ENCODE measurements at regions not wholly inside any gene's neighbourhood (a gene's known extent, or its start where the extent isn't known, plus 50 kb on each side); places are given as distances from the start of the nearest gene placed in this dataset.

DNA sequence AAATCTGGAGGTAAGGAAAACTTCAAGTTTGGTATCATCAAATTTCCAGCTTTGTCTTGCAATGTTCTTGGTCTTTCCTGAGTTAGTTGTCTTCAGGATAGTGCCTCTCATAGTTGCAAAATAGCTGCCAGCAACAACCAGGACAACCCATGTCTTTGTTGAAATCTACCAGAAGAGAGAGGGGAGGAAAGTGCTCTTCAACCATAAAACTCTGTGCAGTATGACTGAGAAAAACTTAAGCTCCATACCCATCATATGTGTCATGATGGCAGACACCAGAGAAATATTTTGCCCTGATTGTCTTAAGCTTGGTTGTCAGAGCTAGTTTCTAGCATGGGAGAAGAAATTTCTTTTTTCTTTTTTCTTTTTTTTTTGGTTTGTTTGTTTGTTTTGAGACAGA is 103.3 kb downstream of the SPRY2 start:
- DNase-seq (ENCODE audit: low read depth in 2 of 2, low spot score in 1 of 2), result no peak

DNA sequence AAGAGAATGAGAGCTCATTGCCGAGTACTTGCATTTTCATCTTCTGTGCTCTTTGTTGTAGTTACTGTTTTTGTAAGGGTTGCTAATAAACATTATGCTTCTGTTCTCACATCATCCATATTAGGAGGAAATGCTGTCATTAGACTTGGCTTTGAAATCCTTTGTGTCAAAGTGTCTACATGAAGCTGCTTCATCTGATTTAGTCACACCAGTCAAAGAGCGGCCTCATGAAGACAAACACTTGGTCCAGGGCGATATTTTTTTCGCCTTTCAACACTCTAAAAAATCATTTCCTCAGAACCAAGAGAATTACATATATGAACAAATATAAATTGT is 105.0 kb downstream of the SPRY2 start:
- no peak for DNase-seq (ENCODE audit: low read depth in 2 of 2, low spot score in 1 of 2)

DNA sequence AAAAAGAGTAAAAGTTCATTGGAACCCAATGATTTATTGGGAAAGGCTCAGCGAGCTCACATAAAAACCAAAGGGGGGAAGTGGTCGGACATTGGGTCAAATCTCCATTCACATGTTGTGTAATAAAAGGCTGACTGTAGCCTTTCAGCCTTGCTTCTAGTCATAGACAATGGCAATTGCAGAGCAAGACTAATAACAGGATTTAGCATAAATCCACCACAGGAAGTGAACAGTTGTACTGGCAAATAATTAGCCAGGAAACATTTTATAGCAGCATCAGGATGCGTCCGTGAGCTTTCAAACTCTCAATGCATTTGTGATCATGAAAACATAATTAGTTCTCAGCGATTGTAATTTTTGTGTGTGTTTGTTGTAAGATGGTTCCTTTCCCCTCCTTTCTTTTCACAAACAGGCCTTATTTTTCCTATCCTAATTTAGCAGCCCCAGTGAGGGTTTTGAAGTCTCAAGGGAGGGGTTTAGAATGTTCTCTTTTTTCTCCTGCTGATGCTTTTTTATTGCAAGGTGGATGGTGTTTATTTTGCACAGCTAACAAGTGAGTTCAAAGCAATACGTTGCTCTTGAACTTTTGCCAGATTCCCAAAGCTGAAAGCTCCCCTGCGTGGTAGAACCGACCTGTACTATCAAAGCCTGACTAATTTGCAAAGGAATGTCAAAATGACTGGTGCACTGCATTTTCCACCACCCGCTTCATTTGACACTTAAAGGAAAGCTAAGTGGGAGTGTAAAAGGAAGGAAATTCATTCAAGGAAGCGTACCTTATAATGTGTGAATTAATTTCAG is 105.6 kb downstream of the SPRY2 start:
- DNase-seq (ENCODE audit: low read depth in 2 of 2, low spot score in 1 of 2), result no peak

DNA sequence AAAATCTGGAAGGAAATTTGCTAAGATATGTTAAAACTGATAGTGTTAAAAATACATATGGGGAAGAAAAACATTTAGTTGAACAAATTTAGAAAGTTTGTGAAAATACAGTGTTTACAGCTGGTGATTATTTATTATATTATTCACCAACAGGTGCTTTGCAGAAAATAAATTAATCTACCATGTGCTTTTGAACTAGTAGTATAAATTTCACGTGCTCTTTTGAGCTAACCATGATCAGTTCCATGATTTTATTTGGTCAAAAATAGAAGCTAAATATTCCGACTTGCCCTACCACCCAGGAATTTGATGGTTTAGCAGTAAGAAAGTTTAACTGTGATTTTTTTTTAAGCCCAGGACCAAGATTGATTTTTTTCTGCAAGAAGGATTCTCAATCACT is 113.3 kb downstream of the SPRY2 start:
- no peak for DNase-seq (ENCODE audit: low read depth in 2 of 2, low spot score in 1 of 2)

DNA sequence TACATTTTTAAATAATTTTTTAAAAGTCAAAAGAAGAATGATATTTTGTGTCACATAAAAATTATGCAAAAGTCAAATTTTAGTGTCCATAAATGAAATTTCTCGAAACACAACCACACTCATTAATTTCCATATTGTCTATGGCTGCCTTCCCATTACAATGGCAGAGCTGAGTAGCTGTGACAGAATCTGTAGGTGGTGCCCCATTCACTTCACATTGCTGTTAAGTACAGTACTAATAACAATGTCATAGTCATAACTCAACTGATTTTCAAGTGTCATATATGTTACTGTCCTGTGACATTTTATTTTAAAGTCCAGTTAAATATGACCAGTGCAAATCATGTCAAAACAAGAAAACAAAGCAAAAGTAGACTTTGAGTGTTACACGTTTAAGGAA is 114.3 kb downstream of the SPRY2 start:
- DNase-seq (ENCODE audit: low read depth in 2 of 2, low spot score in 1 of 2), result no peak

DNA sequence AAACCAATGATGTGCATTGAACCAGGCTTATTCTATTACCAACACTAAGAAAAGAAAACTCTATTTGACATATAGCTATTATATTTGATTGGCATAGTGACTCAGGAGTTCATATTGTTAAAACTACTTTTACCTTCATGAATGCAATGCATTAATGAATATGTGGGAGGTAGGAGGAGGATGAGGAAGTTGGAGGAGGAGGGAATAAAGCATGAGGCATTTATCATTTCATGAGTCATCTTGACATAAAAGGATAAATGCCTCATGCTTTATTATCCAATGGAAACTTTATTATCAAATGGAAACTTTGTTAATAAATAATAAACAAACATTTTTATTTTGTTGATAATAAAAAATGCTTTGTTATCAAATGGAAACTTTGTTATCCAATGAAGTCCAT is 116.5 kb downstream of the SPRY2 start:
- no peak for DNase-seq (ENCODE audit: low read depth in 2 of 2, low spot score in 1 of 2)

DNA sequence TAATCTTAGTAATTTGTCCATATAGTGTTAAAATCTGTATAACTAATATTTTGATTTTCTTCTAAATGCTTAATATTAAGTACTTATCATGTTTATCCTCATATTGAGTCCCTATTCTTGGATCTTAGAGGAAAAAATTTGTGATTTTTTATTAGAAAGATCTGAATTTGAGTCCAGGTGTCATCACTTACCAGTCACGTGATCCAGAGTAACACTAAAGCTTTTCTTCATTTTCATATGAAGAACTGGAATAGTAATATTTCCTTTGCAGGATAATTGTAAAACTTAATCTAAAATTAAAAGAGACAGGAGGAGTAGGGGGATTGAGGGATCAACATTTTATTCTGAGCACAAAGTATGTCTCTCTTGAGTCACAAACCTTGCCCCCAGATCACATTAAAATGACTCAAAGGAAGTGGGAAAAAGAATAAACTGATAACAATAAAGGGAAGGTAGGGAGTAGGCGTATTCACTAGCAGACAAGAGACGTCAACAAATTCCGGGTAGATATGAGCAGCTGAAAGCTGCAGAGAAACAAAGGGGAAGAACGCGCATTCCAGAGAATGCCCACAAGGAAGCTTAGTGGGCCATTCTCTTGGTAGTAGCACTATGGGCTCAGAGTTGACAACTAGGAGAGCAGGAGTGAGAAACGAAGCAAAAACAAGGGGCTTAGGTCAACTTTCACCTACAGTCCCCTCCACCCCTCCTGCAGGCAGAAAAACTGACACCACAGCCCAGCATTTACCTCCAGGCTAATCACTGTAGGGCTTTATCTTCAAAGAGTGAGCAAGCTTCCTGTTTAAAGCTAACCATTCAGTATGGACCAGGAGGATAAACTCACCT is 123.1 kb downstream of the SPRY2 start:
- no peak for DNase-seq (ENCODE audit: low read depth in 2 of 2, low spot score in 1 of 2)

DNA sequence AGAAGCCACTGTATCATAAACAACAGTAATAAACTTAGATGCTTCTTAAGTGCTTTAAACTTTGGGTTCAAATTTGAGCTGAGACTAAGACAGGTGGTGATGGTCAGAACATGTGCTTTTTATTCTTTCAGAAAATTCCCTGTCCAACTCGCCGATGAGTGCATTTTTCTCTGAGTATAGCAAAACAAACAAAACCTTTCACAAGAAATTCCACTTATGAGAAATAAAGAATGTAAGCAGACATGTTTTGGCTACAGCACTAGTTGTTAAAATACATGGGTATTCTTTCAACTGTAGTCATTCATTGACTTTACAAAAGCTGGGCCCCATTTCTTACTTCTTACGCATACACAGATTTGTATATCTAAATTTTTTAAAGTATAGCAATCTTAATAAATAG is 125.6 kb downstream of the SPRY2 start:
- no peak for DNase-seq (ENCODE audit: low read depth in 2 of 2, low spot score in 1 of 2)

DNA sequence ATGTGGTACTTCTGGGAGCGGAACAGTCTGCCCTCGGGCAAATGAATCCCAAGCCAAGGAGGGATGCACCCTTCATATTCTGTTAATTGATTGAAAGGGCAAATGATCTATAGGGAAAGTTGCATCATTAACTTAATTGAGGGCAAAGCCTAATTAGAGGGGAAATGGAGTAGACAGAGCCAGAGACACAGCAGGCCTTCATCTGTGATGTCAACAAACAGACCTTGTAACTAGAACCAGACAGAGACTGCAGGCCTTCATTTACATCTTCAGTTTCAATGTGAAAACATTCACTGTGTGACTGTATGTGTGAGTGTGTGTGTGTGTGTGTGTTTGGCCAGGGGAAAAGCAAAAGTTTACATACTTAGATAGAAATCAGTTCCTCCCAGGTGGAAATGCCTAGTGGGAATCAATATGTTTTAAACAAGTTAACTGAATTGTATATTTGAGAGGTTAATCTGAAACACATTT is 126.4 kb downstream of the SPRY2 start:
- no peak for DNase-seq (ENCODE audit: low read depth in 2 of 2, low spot score in 1 of 2)

DNA sequence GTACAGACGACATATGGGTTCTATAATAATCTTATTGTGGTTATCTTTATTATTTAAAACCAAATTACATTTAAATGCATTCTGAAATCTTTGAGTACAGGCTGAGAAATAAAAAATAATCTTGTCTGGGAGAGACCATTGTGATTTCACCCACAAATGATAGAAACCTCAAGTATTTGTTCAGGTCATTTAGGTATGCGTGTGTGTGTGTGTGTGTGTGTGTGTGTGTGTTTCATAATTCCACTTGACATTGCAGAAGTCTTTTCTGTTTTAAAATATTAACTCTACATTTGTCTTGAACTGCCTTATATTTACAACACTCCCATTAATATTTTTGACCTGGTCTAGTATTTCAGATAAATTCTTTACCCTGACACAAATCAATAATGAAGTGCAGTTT is 126.9 kb downstream of the SPRY2 start:
- DNase-seq (ENCODE audit: low read depth in 2 of 2, low spot score in 1 of 2), result no peak

DNA sequence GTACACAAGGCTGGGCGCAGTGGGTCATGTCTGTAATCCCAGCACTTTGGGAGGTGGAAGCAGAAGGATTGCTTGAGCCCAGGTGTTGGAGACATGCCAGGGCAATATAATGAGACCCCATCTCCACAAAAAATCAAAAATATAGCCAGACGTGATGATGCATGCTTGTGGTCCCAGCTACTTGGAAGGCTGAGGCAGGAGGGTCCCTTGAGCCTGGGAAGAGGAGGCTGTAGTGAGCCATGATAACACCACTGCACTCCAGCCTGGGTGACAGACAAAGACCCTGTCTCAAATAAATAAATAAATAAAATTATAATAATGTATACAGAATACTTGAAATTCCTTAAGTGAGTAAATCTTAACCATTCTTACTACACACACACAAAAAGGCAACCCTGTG is 127.7 kb downstream of the SPRY2 start:
- no peak for DNase-seq (ENCODE audit: low read depth in 2 of 2, low spot score in 1 of 2)

DNA sequence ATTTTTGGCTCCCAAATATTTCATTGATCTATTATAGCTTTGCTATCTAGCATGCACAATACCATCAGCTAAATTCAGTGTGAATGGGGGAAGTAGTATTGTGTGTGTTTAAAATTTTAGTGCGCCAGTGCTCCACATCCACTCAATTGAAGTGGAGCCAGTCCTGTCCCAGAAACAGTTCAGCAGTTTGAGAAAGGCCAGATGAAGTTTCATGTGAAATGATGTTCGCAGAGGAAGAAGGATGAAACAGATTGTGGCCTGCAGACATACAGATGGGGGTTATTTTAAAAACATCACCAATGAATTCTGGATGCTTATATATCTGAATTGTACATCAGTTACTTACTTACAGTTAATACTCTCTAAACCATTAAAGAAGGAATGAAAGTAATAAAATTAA is 129.4 kb downstream of the SPRY2 start:
- no peak for DNase-seq (ENCODE audit: low read depth in 2 of 2, low spot score in 1 of 2)

DNA sequence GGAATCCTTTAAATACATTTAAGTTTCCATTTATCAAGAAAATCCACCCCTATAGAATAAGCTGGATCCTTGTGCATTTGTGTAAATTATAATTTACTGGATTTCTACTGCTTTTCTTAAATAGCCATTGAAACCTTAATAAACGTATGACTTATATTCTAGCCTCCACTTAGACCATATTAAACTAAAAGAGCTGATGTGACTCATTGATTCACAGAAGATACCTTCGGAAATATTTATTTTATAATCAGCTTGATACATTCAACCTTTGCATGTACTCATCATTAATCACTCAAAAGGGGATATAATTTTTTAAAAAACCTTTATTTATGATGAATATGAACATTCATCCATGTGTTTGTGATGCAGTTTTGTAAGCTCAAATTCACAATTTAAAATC is 136.3 kb downstream of the SPRY2 start:
- DNase-seq (ENCODE audit: low read depth in 2 of 2, low spot score in 1 of 2), result no peak

DNA sequence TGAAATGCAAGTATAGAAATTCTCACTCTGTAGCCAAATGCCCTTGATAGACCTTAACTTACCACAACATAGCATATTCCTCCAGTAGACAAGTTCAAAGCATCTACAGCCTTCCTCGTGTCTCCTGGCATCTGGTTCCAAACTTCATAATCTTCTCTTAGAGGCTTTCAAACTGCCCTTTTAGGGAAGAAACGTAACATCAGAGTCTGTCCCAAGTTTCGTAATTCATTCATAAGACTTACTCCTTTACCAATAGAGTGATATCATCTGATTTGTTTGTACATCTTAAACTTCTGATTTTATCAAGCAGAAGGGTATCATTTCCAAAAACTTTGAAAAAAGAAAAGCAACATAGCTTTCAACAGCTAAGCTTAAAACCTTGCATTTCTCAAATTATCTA is 137.4 kb downstream of the SPRY2 start:
- no peak for DNase-seq (ENCODE audit: low read depth in 2 of 2, low spot score in 1 of 2)

DNA sequence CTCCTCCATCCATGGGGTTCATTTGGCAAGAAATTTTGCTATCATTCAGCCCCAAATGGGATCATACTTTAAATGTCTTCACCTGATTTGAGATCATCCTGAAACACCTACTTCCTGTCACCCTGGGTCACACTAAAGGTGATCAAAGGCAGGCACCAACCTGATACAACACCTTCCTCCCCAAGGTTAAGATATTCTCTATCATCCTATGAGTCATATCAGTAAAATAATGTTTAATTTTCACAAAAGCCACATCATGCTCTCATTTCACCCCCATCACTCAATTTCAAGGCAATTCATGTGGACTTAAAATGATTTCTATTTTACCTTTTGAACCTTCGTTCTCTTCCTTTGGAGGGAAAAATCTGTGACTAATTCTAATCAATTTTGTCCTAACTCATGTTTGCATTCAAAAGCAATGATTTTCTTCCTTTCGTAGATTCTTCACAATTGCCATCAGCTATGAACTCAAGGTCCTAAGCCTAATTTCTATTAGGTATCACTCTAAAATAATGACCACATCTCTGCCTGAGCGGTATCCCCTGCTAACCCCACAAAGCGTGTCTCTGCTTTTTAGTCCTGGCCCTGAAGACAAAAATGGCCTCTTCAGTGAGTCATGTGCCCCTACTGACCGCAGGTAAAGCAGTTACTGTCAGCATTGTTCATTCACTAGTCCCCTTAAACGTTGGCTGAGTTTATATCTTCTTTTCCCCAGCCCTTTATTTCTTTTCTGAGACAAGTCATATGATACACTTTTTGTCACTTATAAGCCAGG is 139.0 kb downstream of the SPRY2 start:
- DNase-seq (ENCODE audit: low read depth in 2 of 2, low spot score in 1 of 2), result no peak

DNA sequence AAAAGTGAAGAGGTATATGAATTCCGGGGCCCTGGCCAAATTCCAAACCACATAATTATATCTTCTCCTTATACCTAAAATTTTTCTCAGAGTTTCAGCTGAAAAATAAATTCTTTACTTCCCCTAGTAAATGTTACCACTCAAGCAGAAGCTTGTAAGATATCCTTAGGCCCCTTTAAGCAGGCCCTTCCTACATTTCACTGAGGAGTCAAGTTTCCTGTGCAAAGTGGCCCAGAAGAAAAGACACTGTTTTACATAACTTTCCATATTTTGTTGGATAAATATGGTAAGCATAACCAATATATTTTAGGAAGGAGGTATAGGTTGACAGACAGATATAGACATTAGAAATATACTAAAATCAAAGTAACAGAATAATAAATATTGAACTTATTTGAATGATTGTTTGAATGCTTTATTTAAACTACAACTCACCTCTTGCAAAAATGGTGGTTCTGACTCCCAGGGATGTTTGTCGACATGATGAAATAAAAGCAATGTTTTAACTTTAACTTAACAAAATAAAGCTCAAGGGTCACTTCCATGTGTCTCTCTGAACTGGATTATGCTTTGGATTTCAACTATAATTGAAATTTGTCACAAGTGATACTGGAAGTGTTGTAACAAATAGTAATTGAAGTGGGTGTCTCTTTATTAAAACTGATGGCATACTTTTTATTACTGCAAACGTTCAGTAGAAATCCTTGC is 141.2 kb downstream of the SPRY2 start:
- DNase-seq (ENCODE audit: low read depth in 2 of 2, low spot score in 1 of 2), result no peak

DNA sequence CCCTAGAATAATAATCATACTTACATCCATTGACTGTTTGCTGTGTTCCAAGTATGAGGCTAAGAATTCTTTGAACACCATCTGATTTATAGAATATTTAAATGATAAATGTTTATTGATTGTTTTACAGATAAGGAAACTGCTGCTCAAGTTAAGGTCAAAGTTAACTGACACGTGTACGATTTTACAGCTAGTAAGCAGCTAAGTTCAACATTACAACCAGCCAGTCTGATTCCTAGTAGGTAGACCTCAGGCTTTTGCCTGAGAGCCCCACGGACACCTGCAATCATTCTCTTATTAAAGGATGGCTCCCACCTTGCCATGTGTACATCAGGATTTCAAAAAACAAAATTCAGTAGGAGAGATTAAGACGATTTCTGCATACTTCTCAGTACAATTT is 141.9 kb downstream of the SPRY2 start:
- DNase-seq (ENCODE audit: low read depth in 2 of 2, low spot score in 1 of 2), result no peak

DNA sequence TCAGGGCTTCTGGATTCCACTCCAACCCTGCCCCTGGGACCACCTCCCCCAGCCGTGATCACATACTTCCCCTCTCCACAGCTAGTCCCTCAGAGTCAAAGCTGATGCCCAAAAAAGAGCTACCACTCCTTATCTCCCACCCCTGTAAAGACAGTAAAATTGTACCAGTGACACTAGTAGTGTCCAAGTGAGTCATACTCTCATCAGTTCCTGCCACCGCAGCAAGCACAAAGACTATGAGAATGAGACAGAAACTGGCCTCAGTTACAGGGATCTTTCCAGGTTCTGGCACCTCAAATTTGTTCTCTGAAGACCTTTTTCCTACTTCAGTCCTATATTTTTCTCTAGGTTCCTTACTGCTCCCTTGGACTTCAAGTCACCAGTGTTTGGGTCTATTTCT is 144.2 kb downstream of the SPRY2 start:
- no peak for DNase-seq (ENCODE audit: low read depth in 2 of 2, low spot score in 1 of 2)

DNA sequence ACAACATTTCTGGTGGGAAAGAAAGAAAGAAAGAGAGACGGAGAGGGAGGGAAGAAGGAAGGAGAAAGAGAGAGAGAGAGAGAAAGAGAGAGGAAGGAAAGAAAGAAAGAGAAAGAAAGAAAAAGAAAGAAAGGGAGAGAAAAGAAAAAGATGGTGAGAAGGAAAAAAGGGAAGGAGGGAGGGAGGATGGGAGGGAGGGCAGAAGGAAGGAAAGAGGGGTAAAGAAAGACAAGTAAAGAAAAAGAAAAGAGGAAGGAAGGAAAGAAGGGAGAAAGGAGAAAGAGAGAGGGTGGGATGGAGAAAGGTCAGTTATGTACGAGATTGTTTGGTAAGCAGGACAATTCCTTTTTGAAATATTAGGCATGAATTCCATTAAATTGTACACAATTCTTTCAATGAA is 145.3 kb downstream of the SPRY2 start:
- DNase-seq (ENCODE audit: low read depth in 2 of 2, low spot score in 1 of 2), result no peak

DNA sequence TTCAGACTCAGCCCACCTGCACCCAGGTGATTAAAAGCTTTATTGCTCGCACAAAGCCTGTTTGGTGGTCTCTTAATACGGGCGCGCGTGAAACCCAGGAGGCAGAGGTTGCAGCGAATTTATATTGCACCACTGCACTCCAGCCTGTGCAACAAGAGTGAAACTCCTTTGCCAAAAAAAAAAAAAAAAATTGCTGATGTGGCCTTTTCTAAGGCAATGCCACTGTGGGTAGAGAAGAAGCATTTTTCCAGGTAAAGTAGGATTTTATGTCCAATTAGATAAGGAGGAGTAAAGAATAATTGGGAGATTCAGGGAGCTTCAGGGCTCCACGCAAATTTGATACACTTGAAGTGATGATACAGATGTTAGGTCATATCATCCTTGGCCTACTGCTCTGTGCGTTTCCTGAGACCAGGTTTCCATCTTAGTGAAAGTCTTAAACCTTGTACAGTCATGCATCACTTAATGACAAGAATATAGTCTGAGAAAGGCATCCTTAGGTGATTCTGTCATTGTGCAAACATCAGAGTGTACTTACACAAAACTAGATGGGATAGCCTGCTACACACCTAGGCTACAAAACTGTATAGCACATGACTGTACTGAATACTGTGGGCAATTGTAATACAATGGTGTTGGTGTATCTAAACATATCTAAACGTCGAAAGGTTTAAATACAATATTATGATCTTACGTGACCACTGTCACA is 150.9 kb downstream of the SPRY2 start:
- no peak for DNase-seq (ENCODE audit: low read depth in 2 of 2, low spot score in 1 of 2)
